Aorta (tissue), 5 donors: ENCODE measurements at regions not wholly inside any gene's neighbourhood (a gene's known extent, or its start where the extent isn't known, plus 50 kb on each side); places are given as distances from the start of the nearest gene placed in this dataset.

Source experiments
- ATAC-seq: fragments of 200-7000 bp; cut with Tn5 transposase; one replicate; pipeline ENCODE4 v1.9.1; 2022; ENCODE audit warnings: moderate library complexity; ENCODE audit not compliant: low FRiP score
- DNase-seq, 2 donors: peaks; one replicate each; pipeline ENCODE4 v3.0.0-alpha.2; 2020
- H3K27ac ChIP-seq, 2 donors: one replicate each; pipeline ENCODE4 v1.5.1; 2013; ENCODE audit warnings: low read length in 2 of 2, mild to moderate bottlenecking in 2 of 2, moderate library complexity in 2 of 2, control low read depth in 1 of 2, inconsistent platforms in 1 of 2, low read depth in 1 of 2
- H3K27me3 ChIP-seq, 2 donors: one replicate each; pipeline ENCODE4 v1.6.1; 2013; ENCODE audit warnings: control low read depth in 1 of 2, low read length in 1 of 2, mild to moderate bottlenecking in 1 of 2, moderate library complexity in 1 of 2; ENCODE audit not compliant: insufficient read depth in 2 of 2, control insufficient read depth in 1 of 2
- H3K36me3 ChIP-seq, 2 donors: one replicate each; pipeline ENCODE4 v1.6.1; 2013; ENCODE audit warnings: control low read depth in 1 of 2, low read length in 1 of 2, mild to moderate bottlenecking in 1 of 2; ENCODE audit not compliant: insufficient read depth in 2 of 2, control insufficient read depth in 1 of 2
- H3K4me1 ChIP-seq, 2 donors: one replicate each; pipeline ENCODE4 v1.6.1; 2013; ENCODE audit warnings: low read length in 2 of 2, control low read depth in 1 of 2, mild to moderate bottlenecking in 1 of 2, moderate library complexity in 1 of 2; ENCODE audit not compliant: insufficient read depth in 2 of 2, control insufficient read depth in 1 of 2
- H3K4me3 ChIP-seq, 2 donors: one replicate each; pipeline ENCODE4 v1.5.1; 2013; ENCODE audit warnings: low read length in 2 of 2, control low read depth in 1 of 2, mild to moderate bottlenecking in 1 of 2
- H3K9me3 ChIP-seq: one replicate; pipeline ENCODE4 v1.6.1; 2013; ENCODE audit warnings: mild to moderate bottlenecking, low read length; ENCODE audit not compliant: control insufficient read depth
- WGBS, 2 donors: extraction: QIAGEN DNeasy Blood & Tissue Kit; methylation state at CpG; one replicate each; pipeline ENCODE4 v1.1.7; 2013; 5-methylcytosine and 5-hydroxymethylcytosine counted together
- intact Hi-C, 2 donors: fragments of 100-400 bp; cut with DNase I; formaldehyde crosslinking; loops; one replicate each; pipeline versions ENCODE4 v1.14.2 to v1.15.0; 2022
- donor health status: healthy with polysubstance abuse.
- donor health status: Bipolar disorder and iron deficiency.
- donor health status: DM: no; HTN: no; CAD: no.
- donor health status: DM: no; HTN: no; CAD: no.
- donor health status: DM: yes; HTN: yes; CAD: no.

GRCh38 chr22:48836673-48837340 is 990.9 kb downstream of the BRD1 start:
- ATAC-seq (no peak), DNase-seq (no peak)
- Histone ChIP-seq H3K36me3 (no peaks in the 10 kb centered on the region), H3K27me3 (no peaks in the 10 kb centered on the region), H3K27ac (no peak overlapping the region), H3K4me3 (no peak overlapping the region), H3K4me1 (no peaks in the 10 kb centered on the region), H3K9me3 (peaks cover 2% of the 10 kb centered on the region)
- 85 to 88% methylated on average over 19 of the region's 19 CpGs for WGBS, 2 donors
- intact Hi-C loops: no loop called here

GRCh38 chr22:48835857-48836672 is 991.6 kb downstream of the BRD1 start:
- WGBS, 2 donors: 89 to 91% methylated on average over 33 of the region's 33 CpGs
- no peaks in the 10 kb centered on the region for H3K4me1 ChIP-seq
- no peak overlapping the region for H3K27ac ChIP-seq
- DNase-seq (no peak), ATAC-seq (no peak)
- H3K36me3 ChIP-seq: no peaks in the 10 kb centered on the region
- H3K27me3 ChIP-seq: no peaks in the 10 kb centered on the region
- H3K4me3 ChIP-seq: no peak overlapping the region
- H3K9me3 ChIP-seq: peaks cover 2% of the 10 kb centered on the region
- intact Hi-C loops: no loop called here

DNA sequence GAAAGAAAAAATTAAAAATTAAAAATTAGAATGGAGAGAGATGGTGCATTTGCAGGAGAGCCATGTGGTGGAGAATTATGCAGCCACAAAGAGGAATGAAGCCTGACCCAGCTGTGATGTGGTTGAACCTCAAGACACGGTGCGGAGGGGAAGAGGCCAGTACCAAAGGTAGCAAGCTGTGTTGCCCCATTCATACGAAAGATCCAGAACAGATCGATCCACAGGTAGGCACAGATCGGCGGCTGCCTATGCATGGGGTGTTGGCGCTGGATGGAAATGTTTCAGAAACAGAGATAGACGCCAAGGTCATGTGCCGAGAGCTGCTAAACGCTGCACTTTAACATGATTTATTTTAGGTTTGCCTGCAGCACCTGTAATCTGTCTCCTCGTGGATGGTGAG is 992.3 kb downstream of the BRD1 start:
- intact Hi-C loops: no loop called here
- H3K9me3 ChIP-seq: peaks cover 2% of the 10 kb centered on the region
- no peaks in the 10 kb centered on the region for H3K27me3 ChIP-seq
- 87 to 90% methylated on average over 11 of the region's 11 CpGs for WGBS, 2 donors
- no peak overlapping the region for H3K4me3 ChIP-seq
- H3K4me1 ChIP-seq: no peaks in the 10 kb centered on the region
- ATAC-seq (no peak), DNase-seq (no peak)
- no peaks in the 10 kb centered on the region for H3K36me3 ChIP-seq
- H3K27ac ChIP-seq: no peak overlapping the region

- WGBS, 2 donors: 73 to 80% methylated on average over 5 of the region's 5 CpGs
- ATAC-seq (no peak), DNase-seq (no peak)
- H3K27ac ChIP-seq: no peak overlapping the region
- intact Hi-C loops: no loop called here
- H3K36me3 ChIP-seq: no peaks in the 10 kb centered on the region
- H3K27me3 ChIP-seq: no peaks in the 10 kb centered on the region
- peaks cover 2% of the 10 kb centered on the region for H3K9me3 ChIP-seq
- H3K4me1 ChIP-seq: no peaks in the 10 kb centered on the region
- H3K4me3 ChIP-seq: no peak overlapping the region
Observed at GRCh38 chr22:48834404-48834803, 993.3 kb downstream of the BRD1 start.

DNA sequence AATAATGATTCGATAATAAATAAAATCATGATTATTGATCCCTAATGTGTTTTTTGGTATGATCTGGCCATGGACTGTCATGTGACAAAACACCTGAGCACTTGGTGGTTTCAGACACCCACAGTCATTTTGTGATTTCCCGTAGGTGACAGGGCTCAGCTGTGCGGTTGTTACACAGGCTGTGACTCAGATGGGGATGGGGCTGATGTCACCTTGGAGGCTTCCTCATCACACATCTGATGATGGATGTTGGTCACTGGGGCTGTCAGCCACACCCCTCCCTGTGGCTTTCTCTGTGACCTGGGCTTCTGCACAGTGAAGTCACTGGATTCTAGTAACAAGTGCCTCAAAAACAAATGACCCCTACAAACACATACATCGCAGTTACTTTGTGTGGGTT is 995.1 kb downstream of the BRD1 start:
- no peak overlapping the region for H3K4me3 ChIP-seq
- intact Hi-C loops: no loop called here
- ATAC-seq (no peak), DNase-seq (no peak)
- H3K27me3 ChIP-seq: no peaks in the 10 kb centered on the region
- H3K4me1 ChIP-seq: no peaks in the 10 kb centered on the region
- no peak overlapping the region for H3K27ac ChIP-seq
- H3K36me3 ChIP-seq: no peaks in the 10 kb centered on the region
- H3K9me3 ChIP-seq: peaks cover 2% of the 10 kb centered on the region
- 91 to 98% methylated on average over 4 of the region's 4 CpGs for WGBS, 2 donors

- Histone ChIP-seq H3K27ac (no peak overlapping the region), H3K9me3 (peaks cover 2% of the 10 kb centered on the region), H3K4me3 (no peak overlapping the region), H3K27me3 (no peaks in the 10 kb centered on the region), H3K36me3 (no peaks in the 10 kb centered on the region), H3K4me1 (no peaks in the 10 kb centered on the region)
- DNase-seq: no peak
- intact Hi-C loops: no loop called here
- ATAC-seq: no peak
- WGBS, 2 donors: 81 to 91% methylated on average over 6 of the region's 6 CpGs
Observed at GRCh38 chr22:48829908-48830307, 997.8 kb downstream of the BRD1 start.

GRCh38 chr22:48828688-48829087 is 999.0 kb downstream of the BRD1 start:
- no peaks in the 10 kb centered on the region for H3K27me3 ChIP-seq
- no peak for ATAC-seq
- 86 to 91% methylated on average over 5 of the region's 5 CpGs for WGBS, 2 donors
- DNase-seq: no peak
- no peak overlapping the region for H3K4me3 ChIP-seq
- peaks cover 2% of the 10 kb centered on the region for H3K9me3 ChIP-seq
- no peaks in the 10 kb centered on the region for H3K36me3 ChIP-seq
- intact Hi-C loops: no loop called here
- no peak overlapping the region for H3K27ac ChIP-seq
- no peaks in the 10 kb centered on the region for H3K4me1 ChIP-seq

GRCh38 chr22:48827904-48828555 is 999.6 kb downstream of the BRD1 start:
- Histone ChIP-seq H3K4me3 (no peak overlapping the region), H3K36me3 (no peaks in the 10 kb centered on the region), H3K27me3 (no peaks in the 10 kb centered on the region), H3K27ac (no peak overlapping the region), H3K9me3 (peaks cover 2% of the 10 kb centered on the region), H3K4me1 (no peaks in the 10 kb centered on the region)
- ATAC-seq (no peak), DNase-seq (peak in 1 of 2 donors; percentile 61)
- intact Hi-C loops: no loop called here
- 53 to 62% methylated on average over 18 of the region's 18 CpGs for WGBS, 2 donors
